Loucy (cell line): ENCODE measurements at regions not wholly inside any gene's neighbourhood (a gene's known extent, or its start where the extent isn't known, plus 50 kb on each side); places are given as distances from the start of the nearest gene placed in this dataset.

ENCODE experiments used
- H2AFZ ChIP-seq: fragments of 200-600 bp; sonication (generic); 2 replicates; pipeline ENCODE4 v1.6.0; 2016; ENCODE audit warnings: antibody characterized with exemption, mild to moderate bottlenecking, low read length, moderate library complexity
- H3F3A ChIP-seq: fragments of 200-600 bp; 2 replicates; pipeline ENCODE4 v1.6.0; 2016; ENCODE audit warnings: antibody characterized with exemption, low read depth, mild to moderate bottlenecking
- H3K27me3 ChIP-seq: fragments of 200-600 bp; sonication (generic); 2 replicates; pipeline ENCODE4 v1.6.1; 2014; ENCODE audit warnings: low read length, mild to moderate bottlenecking; ENCODE audit not compliant: insufficient read depth, poor library complexity, severe bottlenecking
- H3K36me3 ChIP-seq: fragments of 200-600 bp; sonication (generic); 2 replicates; pipeline ENCODE4 v1.6.1; 2016; ENCODE audit warnings: low read length; ENCODE audit not compliant: insufficient read depth
- H3K4me1 ChIP-seq: fragments of 200-600 bp; sonication (generic); 2 replicates; pipeline ENCODE4 v1.5.1; 2014; ENCODE audit warnings: low read length, mild to moderate bottlenecking; ENCODE audit not compliant: insufficient read depth, poor library complexity, severe bottlenecking
- H3K4me2 ChIP-seq: fragments of 200-600 bp; sonication (generic); 2 replicates; pipeline ENCODE4 v1.6.0; 2014; ENCODE audit warnings: antibody characterized with exemption, low read length, low read depth, mild to moderate bottlenecking; ENCODE audit not compliant: poor library complexity, severe bottlenecking
- H3K4me3 ChIP-seq: fragments of 200-600 bp; sonication (generic); 2 replicates; pipeline ENCODE4 v1.5.1; 2014; ENCODE audit warnings: low read length, mild to moderate bottlenecking, mixed read lengths; ENCODE audit not compliant: poor library complexity, severe bottlenecking
- H3K79me2 ChIP-seq: fragments of 200-600 bp; sonication (generic); 2 replicates; pipeline ENCODE4 v1.6.1; 2014; ENCODE audit warnings: low read length; ENCODE audit not compliant: insufficient read depth
- H3K9ac ChIP-seq: fragments of 200-600 bp; sonication (generic); 2 replicates; pipeline ENCODE4 v1.6.0; 2014; ENCODE audit warnings: mild to moderate bottlenecking, low read depth, low read length, moderate library complexity; ENCODE audit not compliant: poor library complexity, severe bottlenecking
- H3K9me2 ChIP-seq: fragments of 200-600 bp; sonication (generic); replicated peaks from 2 replicates; pipeline ENCODE4 v1.6.1; 2016; ENCODE audit warnings: low read depth, low read length, mixed read lengths
- H3K9me3 ChIP-seq: fragments of 200-600 bp; sonication (generic); 2 replicates; pipeline ENCODE4 v1.6.1; 2014; ENCODE audit warnings: mild to moderate bottlenecking, antibody characterized with exemption, low read length, low read depth; ENCODE audit not compliant: insufficient read depth
- H4K20me1 ChIP-seq: fragments of 200-600 bp; sonication (generic); 2 replicates; pipeline ENCODE4 v1.6.0; 2014; ENCODE audit warnings: antibody characterized with exemption, low read length, mild to moderate bottlenecking; ENCODE audit not compliant: insufficient read depth, poor library complexity, severe bottlenecking
- EZH2phosphoT487 ChIP-seq: fragments of 200-600 bp; IDR thresholded peaks from 2 replicates; pipeline ENCODE4 v1.6.1; 2018; ENCODE audit warnings: antibody characterized with exemption, mild to moderate bottlenecking, moderate library complexity, borderline replicate concordance
- TF ChIP-seq, protein P1 (sequence below): fragments of 200-600 bp; sonication (generic); conservative IDR thresholded peaks from 2 replicates; pipeline ENCODE4 v1.5.1; 2014; ENCODE audit warnings: mild to moderate bottlenecking, antibody characterized with exemption, low read length

DNA sequence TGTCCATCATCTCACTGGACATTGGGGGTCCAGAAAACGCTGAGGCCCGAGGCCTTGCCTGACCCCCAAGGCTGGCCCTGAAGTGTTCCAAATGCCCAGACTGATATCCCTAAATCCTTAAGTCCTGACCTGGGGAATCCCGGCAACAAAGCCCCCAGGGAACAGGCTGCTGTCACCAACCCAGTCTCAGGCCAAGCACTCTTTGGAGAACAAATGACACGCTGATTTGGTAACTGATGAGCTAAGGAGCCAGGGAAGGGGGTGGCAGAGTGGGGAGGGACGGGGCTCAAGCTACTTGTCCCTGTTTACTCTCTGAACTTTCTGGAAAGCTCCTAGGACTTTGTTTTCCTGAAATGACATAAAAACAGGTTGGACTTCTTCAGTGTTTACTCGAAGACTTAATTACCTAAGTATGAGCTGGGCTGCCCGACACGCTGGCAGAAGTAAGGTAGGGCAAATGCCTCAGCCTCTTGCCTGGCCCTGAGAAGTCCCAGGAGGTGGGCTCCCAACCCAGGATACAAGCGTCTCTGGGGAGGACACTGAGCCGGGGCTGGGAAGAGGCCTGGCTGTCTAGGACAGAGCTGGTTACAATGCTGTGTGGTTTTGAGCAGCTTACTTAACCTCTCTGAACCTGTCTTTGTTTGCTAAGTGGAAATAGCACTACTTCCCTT is 105.5 kb upstream of the GLI2 start:
- Histone ChIP-seq H3K27me3 (no peaks in the 10 kb centered on the region), H3K36me3 (no peaks in the 10 kb centered on the region), H3K4me1 (no peaks in the 10 kb centered on the region), H4K20me1 (no peaks in the 10 kb centered on the region), H3K9ac (no peak overlapping the region), H3K79me2 (no peaks in the 10 kb centered on the region), H3K9me3 (no peaks in the 10 kb centered on the region), H3F3A (no peaks in the 10 kb centered on the region), H2AFZ (no peak overlapping the region), H3K4me2 (no peak overlapping the region), H3K9me2 (no peaks in the 10 kb centered on the region), H3K4me3 (no peak overlapping the region)
- TF ChIP-seq EZH2phosphoT487: no peak
- TF ChIP-seq, protein P1, sequence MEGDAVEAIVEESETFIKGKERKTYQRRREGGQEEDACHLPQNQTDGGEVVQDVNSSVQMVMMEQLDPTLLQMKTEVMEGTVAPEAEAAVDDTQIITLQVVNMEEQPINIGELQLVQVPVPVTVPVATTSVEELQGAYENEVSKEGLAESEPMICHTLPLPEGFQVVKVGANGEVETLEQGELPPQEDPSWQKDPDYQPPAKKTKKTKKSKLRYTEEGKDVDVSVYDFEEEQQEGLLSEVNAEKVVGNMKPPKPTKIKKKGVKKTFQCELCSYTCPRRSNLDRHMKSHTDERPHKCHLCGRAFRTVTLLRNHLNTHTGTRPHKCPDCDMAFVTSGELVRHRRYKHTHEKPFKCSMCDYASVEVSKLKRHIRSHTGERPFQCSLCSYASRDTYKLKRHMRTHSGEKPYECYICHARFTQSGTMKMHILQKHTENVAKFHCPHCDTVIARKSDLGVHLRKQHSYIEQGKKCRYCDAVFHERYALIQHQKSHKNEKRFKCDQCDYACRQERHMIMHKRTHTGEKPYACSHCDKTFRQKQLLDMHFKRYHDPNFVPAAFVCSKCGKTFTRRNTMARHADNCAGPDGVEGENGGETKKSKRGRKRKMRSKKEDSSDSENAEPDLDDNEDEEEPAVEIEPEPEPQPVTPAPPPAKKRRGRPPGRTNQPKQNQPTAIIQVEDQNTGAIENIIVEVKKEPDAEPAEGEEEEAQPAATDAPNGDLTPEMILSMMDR: no peak

GRCh38 chr2:120631236-120631635 is 104.4 kb upstream of the GLI2 start:
- H3K4me2 ChIP-seq: no peak overlapping the region
- H3F3A ChIP-seq: no peaks in the 10 kb centered on the region
- H3K4me1 ChIP-seq: no peaks in the 10 kb centered on the region
- no peaks in the 10 kb centered on the region for H3K27me3 ChIP-seq
- no peak overlapping the region for H3K4me3 ChIP-seq
- H2AFZ ChIP-seq: no peak overlapping the region
- no peaks in the 10 kb centered on the region for H4K20me1 ChIP-seq
- no peaks in the 10 kb centered on the region for H3K79me2 ChIP-seq
- no peaks in the 10 kb centered on the region for H3K36me3 ChIP-seq
- no peaks in the 10 kb centered on the region for H3K9me3 ChIP-seq
- TF ChIP-seq, protein P1: no peak
- no peak for TF ChIP-seq EZH2phosphoT487
- no peak overlapping the region for H3K9ac ChIP-seq
- no peaks in the 10 kb centered on the region for H3K9me2 ChIP-seq

GRCh38 chr2:120631724-120632123 is 103.9 kb upstream of the GLI2 start:
- Histone ChIP-seq H3K27me3 (no peaks in the 10 kb centered on the region), H2AFZ (no peak overlapping the region), H3K4me1 (no peaks in the 10 kb centered on the region), H3K4me2 (no peak overlapping the region), H3K36me3 (no peaks in the 10 kb centered on the region), H4K20me1 (no peaks in the 10 kb centered on the region), H3K9me3 (no peaks in the 10 kb centered on the region), H3K79me2 (no peaks in the 10 kb centered on the region), H3K4me3 (no peak overlapping the region), H3K9me2 (no peaks in the 10 kb centered on the region), H3K9ac (no peak overlapping the region), H3F3A (no peaks in the 10 kb centered on the region)
- TF ChIP-seq, protein P1: no peak
- TF ChIP-seq EZH2phosphoT487: no peak
